ENCODE measurements at regions not wholly inside any gene's neighbourhood (a gene's known extent, or its start where the extent isn't known, plus 50 kb on each side); places are given as distances from the start of the nearest gene placed in this dataset.
"Not testable (repeated sequence)": the region's sequence is repeated elsewhere in the genome, so short reads cannot be mapped to it uniquely, and the experiment has no call there.

- no peak for DNase-seq
Measured at GRCh38 chr22:25420925-25421904, 143.3 kb upstream of the GRK3 start.

- not testable (repeated sequence) for DNase-seq
Measured at GRCh38 chr22:25426530-25427308, 137.8 kb upstream of the GRK3 start.

GRCh38 chr22:25431637-25432342, 132.7 kb upstream of the GRK3 start:
- DNase-seq, result not testable (repeated sequence)

- not testable (repeated sequence) for DNase-seq
Measured at GRCh38 chr22:25433381-25433970, 131.0 kb upstream of the GRK3 start.

GRCh38 chr22:25437414-25438160, 126.9 kb upstream of the GRK3 start:
- no peak for DNase-seq

- DNase-seq, result no peak
Measured at GRCh38 chr22:25447067-25447685, 117.3 kb upstream of the GRK3 start.

GRCh38 chr22:25447686-25448434, 116.6 kb upstream of the GRK3 start:
- DNase-seq, result peak; percentile 90

- DNase-seq, result no peak
Measured at GRCh38 chr22:25448435-25449051, 115.9 kb upstream of the GRK3 start.

- DNase-seq, result no peak
Measured at GRCh38 chr22:25449781-25450317, 114.6 kb upstream of the GRK3 start.

GRCh38 chr22:25451480-25452114, 112.9 kb upstream of the GRK3 start:
- no peak for DNase-seq

GRCh38 chr22:25452116-25452700, 112.3 kb upstream of the GRK3 start:
- no peak for DNase-seq

- DNase-seq, result no peak
Measured at GRCh38 chr22:25453058-25453457, 111.4 kb upstream of the GRK3 start.

- DNase-seq, result peak; percentile 8
Measured at GRCh38 chr22:25453557-25453956, 110.9 kb upstream of the GRK3 start.

- not testable (repeated sequence) for DNase-seq
Measured at GRCh38 chr22:25456300-25457043, 108.0 kb upstream of the GRK3 start.

- not testable (repeated sequence) for DNase-seq
Measured at GRCh38 chr22:25458631-25459030, 105.8 kb upstream of the GRK3 start.

- DNase-seq, result not testable (repeated sequence)
Measured at GRCh38 chr22:25460682-25461081, 103.8 kb upstream of the GRK3 start.

GRCh38 chr22:25461301-25461700, 103.2 kb upstream of the GRK3 start:
- no peak for DNase-seq

Data from activated naive CD4-positive, alpha-beta T cell treated with Interleukin-2 at 50 U/mL for 16 hours (primary cell).